GM19238 (cell line): ENCODE measurements at regions not wholly inside any gene's neighbourhood (a gene's known extent, or its start where the extent isn't known, plus 50 kb on each side); places are given as distances from the start of the nearest gene placed in this dataset.
A peak's percentile ranks its signal among the peaks of the same experiment; 100 is the strongest.

Experiments
- DNase-seq: peaks from one replicate; pipeline ENCODE4 v3.0.0; 2011; ENCODE audit warnings: low spot score; ENCODE audit not compliant: insufficient read length

DNA sequence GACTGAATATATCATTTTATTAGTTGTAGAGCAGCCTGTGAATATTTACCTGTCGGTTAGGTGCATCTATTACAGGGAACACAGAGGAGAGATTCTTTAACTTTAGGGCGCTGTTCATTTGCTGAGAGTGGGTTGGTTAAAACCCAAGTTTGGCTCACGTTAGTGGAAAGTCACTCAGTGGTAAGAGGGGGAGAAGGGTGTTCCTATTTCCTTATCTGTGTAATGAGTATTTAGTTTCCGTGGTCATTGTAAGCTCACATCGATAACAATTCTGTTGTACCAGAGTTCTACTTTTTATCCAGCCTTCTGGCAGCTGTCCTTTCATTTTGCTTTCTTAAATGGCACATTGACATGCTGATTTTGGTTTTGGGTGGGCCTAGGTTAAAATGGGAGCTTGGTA is 773.2 kb upstream of the ADAMTS5 start:
- DNase-seq, result no peak

DNA sequence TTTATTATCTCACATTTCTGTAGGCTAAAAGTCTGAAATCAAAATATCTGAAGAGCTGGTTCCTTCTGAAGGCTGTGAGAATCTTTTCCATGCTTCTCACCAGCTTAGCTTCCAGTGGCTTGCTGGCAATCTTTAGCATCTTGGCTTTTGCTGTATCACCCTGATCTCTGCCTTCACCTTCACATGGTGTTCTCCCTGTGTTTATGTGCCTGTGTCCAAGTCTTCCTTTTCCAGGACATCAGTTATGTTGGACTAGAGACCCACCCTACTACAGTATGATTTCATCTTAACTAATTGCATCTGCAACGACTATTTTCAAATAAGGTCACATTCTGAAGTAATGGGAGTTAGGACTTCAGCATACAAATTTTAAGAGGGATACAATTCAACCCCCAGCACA is 772.3 kb upstream of the ADAMTS5 start:
- DNase-seq, result no peak

DNA sequence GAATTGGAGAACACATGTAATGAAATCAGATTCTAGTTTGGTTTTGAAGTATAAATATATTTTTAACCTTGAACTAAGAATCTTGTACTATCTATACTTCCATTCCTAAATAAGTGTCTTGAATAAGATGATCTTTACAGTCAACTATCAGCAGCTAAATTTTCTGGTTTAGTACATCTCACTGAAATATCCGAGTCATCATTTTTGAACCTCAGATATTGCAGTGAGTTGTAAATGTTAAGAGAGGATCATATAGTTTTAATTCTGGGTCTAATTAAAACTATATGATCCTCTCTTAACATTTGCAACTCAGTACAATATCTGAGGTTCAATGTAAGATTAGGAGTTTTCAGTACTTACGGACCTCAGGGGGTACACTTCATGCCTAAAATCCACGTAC is 768.8 kb upstream of the ADAMTS5 start:
- DNase-seq, result no peak

DNA sequence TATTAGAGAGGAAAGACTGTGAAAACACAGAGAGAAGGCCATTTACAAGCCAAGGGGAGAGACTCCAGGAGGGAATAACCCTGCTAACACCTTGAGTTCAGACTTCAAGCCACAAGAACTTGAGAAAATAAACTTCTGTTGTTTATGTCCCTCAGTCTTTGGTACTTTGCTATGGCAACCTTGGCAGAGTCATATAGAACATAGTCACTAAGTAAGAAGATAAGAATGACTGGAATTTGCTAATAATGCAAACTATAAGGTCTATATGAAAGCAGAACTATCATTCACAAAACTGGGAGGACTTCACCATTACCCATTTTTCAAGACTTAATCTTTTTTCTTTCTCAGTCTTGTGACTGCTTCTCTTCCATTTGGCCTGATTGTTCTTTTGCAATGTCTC is 767.3 kb upstream of the ADAMTS5 start:
- no peak for DNase-seq

DNA sequence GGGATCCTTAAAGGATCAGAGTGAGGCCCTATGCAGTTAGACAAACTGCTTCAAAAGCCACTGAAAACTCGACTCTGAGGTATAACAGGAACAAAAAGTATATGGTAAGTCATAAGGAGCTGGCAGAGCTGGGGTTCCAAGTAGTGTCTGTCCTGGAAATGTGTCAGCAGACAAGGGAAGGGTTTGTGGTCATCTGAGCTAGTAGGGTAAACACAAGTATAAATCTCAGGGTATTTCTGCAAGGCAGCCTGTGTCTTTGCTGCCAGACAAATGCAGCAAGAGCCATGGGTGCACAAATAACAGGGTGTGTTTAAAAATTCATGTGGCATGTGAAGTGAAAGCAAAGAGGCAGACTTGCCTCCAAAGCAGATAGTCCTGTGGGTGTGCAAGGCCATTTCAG is 759.0 kb upstream of the ADAMTS5 start:
- DNase-seq, result no peak

DNA sequence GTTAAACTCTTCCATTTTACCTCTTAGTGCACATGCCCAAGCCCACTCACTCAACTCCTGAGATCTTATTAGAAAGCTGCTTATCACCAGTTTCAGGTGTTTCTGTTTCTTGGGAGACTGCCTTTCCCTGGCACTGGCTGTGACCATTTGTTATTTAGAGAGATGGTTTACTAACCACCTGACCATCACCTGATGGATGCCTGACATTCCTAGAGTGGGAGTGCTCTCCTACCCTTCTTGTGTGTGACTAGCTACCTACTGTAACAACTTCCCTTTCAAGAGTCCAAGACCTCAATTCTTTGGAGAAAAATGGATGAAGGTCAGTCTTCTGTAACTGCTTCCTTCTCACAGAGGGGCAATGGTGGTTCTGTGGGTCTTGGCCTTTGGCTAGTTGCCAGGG is 755.2 kb upstream of the ADAMTS5 start:
- DNase-seq, result no peak

DNA sequence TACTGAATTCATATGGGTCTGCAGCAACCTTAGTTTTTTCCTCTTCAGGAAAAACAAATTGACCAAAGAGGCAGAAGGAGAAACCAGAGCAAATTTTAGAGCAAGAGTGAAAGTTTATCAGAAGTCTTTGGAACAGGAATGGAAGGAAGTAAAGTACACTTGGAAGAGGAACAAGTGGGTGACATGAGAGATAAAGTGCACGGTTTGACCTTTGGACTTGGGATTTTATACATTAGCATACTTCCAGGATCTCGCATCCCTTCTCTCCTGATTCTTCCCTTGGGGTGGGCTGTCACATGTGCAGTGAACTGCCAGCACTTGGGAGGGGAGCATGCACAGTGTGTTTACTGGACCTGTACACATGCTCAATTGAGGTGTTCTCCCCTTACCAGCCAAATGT is 754.8 kb upstream of the ADAMTS5 start:
- no peak for DNase-seq

DNA sequence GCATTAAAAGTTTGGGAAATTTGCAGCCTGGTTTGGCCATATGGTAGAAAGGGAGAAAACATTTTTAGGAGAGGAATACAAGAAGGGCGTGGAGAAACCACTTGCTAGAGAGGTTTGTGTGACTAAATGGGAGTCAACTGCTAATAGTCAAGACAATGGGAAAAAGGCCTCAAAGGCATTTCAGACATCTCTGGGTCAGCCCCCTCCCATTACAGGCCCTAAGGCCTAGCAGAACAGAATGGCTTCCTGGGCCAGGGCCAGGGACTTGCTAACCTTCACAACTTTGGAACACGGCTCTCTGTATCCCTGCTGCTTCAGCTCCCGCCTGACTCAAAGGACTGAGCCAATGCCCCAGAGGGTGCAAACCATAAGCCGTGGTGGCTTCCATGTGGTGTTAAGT is 752.3 kb upstream of the ADAMTS5 start:
- DNase-seq, result no peak

DNA sequence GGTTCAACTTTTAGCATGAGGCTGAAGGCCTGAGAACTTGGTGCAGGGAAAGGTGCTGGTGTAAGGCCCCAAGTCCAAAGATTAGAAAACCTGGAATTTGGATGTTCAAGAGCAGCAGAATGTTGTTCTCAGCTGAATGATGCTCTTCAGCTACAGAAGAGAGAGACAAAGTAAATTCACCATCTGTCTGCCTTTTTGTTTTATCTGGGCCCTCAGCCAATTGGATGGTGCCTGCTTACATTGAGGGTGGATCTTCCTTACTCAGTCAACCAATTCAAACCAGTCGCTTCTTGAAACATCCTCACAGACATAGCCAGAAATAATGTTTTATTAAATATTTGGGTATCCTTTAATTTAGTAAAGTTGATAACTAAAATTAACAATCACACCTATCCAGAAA is 748.2 kb upstream of the ADAMTS5 start:
- DNase-seq, result no peak

DNA sequence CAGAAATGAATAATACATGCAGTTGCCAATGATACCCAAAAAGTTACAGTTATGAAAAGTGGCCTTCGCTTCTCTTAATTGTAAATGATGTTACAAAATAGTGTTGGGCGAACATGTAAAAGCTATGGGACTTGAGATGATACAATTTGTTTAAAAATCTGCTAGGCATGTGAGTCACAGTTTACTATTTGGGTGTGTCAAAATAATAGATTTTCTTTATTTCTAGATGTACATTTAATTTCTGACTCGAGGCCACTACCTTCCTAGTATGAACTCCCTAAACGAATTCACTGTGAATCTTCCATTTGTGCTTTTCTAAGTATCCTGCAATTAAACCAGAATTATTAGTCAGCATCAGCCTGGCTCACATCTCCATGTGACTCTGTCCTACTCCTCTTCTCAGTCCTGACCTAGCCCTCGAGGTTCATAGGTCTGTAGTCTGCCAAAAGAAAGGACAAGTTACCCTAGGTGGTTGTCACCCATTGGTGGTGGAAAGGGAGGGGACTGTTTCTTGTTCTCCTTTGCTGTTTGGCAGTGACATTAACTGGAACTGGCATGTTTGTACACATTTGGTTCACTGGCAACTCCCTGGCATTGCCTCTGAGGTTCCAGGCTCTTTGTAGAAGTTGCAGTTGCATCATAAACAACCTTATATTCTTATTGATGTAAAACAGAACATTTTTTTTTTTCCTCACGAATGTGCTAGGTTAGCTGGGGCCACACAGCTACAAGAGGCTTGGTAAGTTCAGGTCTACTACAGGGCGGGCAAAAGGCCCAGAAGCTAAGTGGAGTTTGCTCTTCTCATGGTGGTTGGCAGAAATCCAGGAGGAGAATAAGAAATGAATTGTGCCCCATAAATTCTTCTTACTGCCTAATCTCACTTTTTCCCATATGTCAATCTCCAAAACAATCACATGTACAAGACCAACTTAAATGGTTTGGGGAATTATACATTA is 746.5 kb upstream of the ADAMTS5 start:
- no peak for DNase-seq

DNA sequence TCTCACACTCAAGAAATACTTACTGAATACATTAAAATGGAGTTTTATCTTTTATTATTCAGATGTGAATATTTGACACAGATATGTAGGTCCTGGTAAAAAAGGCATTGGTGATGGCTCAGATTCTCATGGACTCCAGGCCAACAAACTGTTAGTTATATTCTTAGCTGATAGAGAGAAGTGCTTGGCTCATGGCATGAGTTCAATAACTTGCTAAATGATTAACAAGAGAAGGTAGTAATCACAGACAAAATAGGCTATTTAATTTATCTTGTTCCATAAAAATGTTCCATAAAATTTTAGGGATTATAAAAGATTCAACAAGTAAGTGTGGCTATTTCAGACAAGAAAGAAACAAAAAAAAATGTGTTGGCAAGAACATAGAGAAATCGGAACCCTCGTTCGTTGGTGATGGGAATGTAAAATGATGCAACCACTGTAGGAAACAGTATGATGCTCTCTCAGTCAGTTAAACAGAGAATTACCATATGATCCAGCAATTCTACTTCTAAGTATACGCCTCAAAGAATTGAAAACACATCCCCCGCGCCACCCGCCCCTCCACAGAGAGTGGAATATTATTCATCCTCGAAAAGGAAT is 737.8 kb upstream of the ADAMTS5 start:
- no peak for DNase-seq

DNA sequence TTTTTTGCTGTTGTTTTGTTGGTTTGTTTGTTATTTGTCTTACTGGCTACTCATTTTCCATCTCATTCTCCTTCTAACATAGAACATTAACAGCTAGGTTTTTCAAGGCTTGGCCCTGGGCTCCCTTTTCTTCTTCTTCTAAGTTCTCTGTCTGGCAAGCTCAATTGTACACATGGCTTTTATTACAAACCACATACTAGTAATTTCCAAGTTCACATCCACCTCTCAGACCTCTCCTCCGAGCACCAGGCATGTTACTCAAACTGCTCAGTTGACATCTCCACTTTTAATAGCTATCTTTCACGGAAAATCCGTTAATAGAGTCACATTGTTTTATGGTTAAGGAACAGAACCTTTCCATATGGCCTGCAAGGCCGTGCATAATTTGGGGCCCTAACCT is 736.9 kb upstream of the ADAMTS5 start:
- no peak for DNase-seq

DNA sequence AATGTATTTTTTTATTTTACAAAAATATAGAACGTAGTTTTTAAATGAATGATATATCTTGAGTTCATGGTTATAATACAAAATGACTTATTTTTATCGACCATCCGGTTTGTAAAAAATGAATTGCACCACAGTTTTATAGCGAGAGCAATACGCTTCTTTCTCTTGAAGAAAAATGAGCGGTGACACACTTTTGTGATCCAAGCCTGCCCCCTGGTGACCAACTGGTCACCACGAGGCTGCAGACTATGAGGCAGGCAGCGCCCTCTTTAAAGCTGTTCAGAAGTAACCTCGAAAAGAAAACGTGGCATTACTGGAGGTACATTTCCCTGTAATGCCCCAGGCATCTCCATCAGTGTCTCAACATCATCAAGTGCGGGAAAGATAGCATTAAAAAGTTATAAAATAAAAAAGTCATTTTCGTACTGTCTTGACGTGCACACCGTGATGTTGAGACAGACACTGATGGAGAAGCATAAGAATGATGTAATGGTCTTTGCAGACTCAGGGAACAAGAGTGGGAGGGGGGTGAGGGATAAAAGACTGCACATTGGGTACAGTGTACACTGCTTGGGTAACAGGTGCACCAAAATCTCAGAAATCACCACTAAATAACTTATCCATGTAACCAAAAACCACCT is 734.2 kb upstream of the ADAMTS5 start:
- peak; percentile 0 for DNase-seq

DNA sequence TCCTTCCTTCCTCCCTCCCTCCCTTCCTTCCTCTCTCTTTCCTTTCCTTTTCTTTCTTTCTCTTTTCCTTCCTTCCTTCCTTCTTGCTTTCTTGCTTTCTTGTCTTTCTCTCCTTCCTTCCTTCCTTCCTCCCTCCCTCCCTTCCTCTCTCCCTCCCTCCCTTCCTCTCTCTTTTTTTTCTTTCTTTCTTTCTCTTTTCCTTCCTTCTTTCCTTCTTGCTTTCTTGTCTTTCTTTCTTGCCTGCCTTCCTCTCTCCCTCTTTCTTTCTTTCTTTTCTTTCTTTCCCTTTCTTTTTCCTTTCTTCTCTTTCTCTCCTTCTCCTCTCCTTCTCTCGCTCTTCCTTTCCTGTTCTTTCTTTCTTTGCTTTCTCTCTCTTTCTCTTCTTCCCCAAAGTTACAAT is 728.4 kb upstream of the ADAMTS5 start:
- no peak for DNase-seq

DNA sequence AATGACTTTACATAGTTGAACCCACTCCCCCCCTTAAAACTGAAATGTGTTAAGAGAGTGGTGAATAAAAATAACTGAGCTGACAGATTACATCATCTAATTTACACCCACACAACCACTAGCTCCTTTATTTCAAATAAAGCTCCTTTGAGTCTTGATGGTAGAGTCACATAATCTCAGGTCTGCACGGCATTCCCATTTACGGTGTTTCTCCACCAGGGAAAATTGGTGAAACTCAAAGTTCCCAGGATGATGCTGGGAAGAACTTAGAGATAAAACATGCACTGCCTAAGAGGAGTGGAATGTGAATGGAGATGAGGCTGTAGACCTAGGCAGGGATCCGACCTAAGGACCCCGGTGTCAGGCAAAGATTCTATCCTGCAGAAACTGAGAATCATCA is 727.8 kb upstream of the ADAMTS5 start:
- no peak for DNase-seq

DNA sequence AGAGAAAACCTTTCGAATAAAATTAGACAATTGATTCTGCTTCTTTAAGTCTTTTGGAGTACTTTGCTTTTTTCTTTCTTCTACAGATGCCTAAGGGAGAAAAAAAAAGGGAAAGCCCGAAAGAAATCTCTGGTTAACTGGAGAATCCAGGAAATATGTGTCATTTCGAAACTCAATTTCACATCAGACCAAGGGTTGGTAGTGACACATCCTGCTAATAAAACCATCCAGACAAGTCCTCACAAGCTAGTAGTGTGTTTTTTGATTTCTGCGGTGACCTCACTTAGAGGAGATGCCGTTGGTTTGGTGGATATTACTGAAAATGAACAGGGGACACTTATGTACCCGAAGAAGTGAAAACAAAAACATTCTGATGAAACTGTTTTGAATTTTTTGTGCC is 726.5 kb upstream of the ADAMTS5 start:
- no peak for DNase-seq

DNA sequence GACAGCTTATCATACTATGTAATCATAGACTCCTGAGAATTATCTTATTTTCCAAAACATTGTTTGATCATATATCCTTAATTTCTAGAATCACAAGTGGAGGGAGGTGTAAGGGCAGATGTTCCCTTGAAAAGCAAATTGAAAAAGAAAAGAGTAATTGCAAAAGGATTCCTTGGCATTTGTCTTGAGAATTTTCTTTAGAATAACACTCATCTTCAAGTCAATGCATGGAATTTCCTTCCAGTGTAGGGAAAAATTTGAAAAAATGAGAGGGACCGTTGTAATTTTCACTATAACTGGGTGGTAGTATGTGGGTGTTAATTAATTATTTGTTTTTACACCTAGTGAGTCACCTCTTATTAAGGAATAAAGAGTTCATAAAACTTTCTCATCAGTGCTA is 724.6 kb upstream of the ADAMTS5 start:
- DNase-seq, result no peak

DNA sequence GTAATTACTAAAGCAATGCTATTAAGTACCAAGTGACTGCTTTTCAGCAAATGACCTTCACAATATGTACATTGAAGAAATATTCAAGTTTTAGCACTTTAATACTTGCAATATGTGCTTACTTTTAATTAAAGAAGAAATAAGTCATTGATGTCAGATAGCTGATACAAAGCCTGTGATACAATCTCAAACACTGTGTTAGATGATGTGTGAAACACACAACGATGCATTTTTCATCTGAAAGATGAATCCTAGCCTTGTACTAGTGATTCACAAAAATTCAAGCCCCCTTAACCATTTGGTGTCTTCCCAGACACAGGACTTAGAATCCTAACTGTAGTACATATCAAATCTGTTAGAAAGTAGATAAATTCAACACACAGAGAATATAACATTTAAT is 724.1 kb upstream of the ADAMTS5 start:
- DNase-seq, result no peak

DNA sequence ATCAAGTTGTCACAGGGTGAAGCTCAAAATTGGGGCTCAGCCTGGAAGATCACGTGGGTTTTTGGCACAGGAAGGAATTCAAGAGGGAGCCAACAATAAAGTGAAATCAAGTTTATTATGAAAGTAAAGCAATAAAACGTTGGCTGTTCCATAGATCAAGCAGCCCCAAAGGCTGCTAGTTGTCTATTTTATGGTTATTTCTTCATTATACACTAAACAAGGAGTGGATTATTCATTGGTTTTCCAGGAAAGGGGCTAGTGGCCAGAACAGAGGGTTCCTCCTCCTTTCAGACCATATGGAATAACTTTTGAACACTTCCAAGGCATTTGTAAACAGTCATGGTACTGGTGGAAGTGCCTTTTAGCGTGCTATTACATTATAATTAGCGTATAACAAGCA is 723.5 kb upstream of the ADAMTS5 start:
- no peak for DNase-seq

DNA sequence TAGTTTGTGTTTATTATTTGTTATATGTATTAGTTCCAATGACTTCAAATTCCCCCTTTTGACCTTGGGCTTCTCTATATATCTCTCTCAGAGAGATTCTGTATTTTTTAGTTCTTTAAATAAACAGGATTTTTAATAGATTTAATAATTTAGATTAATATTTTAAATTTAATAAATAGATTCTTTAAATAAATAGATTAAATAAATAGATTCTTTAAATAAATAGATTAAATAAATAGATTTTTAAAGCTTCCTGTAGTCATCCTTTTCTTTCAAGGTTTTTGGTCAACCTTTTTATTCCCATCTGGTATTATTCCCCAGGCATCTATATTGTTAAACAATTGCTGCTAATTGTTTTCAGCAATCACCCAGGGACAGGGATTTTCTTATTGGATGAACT is 721.9 kb upstream of the ADAMTS5 start:
- no peak for DNase-seq

DNA sequence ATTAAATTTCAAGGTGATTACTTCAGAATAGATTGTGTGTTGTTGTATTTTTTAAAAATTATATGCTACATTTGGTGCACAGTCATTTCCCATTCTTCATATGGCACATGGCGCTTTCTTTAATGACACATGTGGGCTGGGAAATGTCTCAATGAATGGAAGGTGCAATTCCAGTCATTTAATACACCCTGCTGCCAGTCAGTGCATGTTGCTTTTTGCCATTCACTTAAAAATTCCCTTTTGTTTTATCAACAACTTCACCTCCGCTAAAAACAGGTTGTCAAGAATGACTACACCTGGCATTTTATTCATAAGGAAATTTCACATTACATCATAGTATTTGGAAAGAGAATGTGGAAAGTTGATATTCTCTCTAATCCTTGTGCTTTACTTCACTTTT is 716.4 kb upstream of the ADAMTS5 start:
- no peak for DNase-seq

DNA sequence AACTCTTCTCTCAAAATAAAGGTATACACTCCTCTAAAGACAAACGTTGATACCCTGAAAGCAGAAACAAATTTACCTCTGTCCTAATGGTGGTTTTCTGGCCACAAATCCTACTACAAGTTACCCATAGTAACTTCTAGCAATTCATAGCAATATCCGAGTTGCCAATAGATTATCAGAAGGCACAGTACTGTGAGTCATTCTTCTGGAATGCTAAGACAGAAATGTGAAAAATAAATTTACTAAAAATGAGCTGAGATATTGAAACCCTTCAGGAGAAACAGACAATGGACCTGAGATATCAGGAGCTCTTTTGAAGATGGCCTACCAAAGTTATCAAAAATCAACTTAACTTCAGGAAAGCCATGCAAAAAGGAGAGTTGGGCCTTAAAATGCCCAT is 715.0 kb upstream of the ADAMTS5 start:
- DNase-seq, result no peak

DNA sequence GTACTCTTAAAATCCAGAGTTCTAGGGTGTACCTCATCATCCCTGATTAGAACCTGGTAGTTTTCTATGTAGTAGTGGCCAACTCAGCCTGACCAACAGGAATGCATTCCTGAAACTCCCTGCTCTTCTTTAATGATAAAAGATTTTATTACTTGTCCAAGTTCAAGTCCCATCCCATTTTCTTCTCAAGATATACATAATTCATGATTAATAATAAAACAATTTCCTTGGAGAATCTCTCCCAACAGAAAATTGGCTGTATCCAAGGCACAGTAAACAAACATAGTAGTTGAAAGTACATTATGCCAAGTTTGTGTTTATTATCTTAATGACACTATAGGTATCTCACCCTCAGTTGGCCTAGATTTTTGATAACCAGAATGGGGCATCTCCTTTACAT is 714.1 kb upstream of the ADAMTS5 start:
- no peak for DNase-seq
